AG04449 (cell line): ENCODE measurements at regions not wholly inside any gene's neighbourhood (a gene's known extent, or its start where the extent isn't known, plus 50 kb on each side); places are given as distances from the start of the nearest gene placed in this dataset.

Source experiments
- CTCF ChIA-PET: fragments of 350-600 bp; formaldehyde crosslinking; extraction: SDS; loops from one replicate; lab custom pipeline; 2021; ENCODE audit warnings: antibody characterized with exemption; lab: Yijun Ruan, JAX
- POLR2A ChIA-PET: fragments of 400-600, 350-600 bp; formaldehyde crosslinking; extraction: SDS; loops from one replicate; lab custom pipeline; 2020; ENCODE audit warnings: antibody characterized with exemption, inconsistent platforms; lab: Yijun Ruan, JAX
- DNase-seq: peaks from one replicate; pipeline ENCODE4 v3.0.0-alpha.2; 2010; ENCODE audit warnings: low read depth, low spot score
- H3K4me3 ChIP-seq: 2 replicates; pipeline ENCODE4 v1.5.1; 2011; ENCODE audit warnings: low read depth, mild to moderate bottlenecking, control low read depth, low read length
- CTCF ChIP-seq: IDR thresholded peaks from one replicate; pipeline ENCODE4 v1.5.1; 2011; ENCODE audit warnings: mild to moderate bottlenecking, moderate library complexity, low read length, control low read depth, inconsistent platforms; ENCODE audit not compliant: insufficient read depth; ENCODE audit errors: missing control alignments

DNA sequence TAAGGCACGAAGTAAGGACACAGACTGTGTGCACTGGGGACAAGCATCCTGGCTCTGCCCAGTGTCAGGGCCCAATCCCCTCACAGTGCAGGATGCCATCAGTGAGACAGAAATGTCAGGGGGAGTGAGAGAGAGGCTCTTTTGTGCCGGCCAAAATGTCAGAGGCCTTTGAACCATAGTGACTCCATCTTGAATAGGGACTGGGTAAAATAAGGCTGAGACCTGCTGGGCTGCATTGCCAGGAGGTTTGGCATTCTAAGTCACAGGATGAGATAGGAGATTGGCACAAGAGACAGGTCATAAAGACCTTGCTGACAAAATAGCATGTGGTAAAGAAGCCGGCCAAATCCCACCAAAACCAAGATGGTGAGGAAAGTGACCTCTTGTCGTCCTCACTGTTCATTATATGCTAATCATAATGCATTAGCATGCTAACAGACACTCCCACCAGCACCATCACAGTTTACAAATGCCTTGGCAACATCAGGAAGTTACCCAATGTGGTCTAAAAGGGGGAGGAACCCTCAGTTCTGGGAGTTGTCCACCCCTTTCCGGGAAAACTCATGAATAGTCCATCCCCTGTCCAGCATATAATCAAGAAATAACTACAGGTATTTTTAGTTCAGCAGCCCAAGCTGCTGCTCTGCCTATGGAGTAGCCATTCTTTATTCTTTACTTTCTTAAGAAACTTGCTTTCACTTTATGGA is 337.4 kb downstream of the LPIN1 start:
- ChIA-PET POLR2A (no interaction called here), CTCF (no interaction called here)
- no peak for TF ChIP-seq CTCF
- no peak overlapping the region for H3K4me3 ChIP-seq
- no peak for DNase-seq

DNA sequence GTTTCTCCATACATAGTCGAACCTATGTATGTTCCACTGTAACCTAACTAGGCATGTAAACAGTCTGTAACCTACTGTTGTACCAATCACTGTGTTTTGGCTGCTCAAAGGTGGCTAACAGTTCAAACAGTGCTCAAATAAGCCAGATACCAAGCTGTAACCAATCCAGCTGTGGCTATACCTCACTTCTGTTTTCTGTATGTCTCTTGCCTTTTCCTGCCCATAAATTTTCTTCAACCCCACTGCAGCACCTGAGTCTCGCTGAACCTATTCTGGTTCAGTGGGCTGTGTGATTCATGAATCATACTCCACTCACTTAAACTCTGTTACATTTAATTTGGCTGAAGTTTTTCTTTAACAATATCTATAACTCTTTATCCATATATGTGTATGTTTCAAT is 340.7 kb downstream of the LPIN1 start:
- TF ChIP-seq CTCF: no peak
- no peak overlapping the region for H3K4me3 ChIP-seq
- DNase-seq: no peak
- CTCF ChIA-PET: no interaction called here
- POLR2A ChIA-PET: no interaction called here

- POLR2A ChIA-PET: no interaction called here
- H3K4me3 ChIP-seq: no peak overlapping the region
- CTCF ChIA-PET: interaction anchor here (1.2 kb wide), 1 partner anchor 16 kb away, joined by 4 read pairs; no protein-coding TSS in a partner anchor
- DNase-seq: no peak
- TF ChIP-seq CTCF: no peak
Observed at GRCh38 chr2:12087671-12088380, 341.4 kb downstream of the LPIN1 start.

DNA sequence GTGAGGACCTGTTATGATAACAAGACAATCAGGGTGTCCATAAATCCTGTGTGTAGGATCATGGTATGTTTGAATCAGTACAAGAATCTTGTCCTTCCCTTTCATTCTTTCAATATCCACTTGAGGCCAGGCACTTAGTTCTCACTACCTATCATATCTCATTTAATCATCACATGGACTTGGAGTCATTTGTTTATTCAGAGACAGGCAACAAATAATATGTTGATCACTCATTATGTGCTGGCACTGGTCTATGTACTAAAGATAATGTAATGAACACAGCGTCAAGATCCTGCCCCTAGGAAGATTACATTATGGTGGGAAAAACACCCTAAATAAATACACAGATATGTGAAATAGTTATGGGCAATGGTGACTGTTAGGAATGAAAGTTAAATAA is 342.6 kb downstream of the LPIN1 start:
- CTCF ChIA-PET: interaction anchor here (1.2 kb wide), 1 partner anchor 15 kb away, joined by 4 read pairs; no protein-coding TSS in a partner anchor
- DNase-seq: no peak

DNA sequence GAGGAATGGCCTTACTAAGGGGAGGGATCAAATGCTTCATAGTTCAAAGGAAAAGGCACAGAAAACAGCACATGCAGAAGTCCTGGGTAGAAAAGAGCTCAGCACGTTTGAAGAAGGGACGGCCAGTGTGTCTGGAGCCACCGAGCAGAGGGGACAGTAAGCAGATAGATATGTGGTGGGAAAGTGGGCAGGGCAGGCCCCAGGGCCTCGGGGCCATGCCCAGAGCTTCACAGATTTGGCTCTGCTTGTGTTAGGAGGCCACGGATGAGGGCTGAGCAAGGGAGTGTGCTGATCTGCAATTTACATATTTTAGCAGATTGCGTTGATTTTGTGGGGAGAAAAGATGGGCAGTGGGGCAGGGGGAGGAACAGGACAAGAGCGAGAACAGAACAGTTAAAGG is 343.1 kb downstream of the LPIN1 start:
- no peak overlapping the region for H3K4me3 ChIP-seq
- CTCF ChIA-PET: no interaction called here
- TF ChIP-seq CTCF: no peak
- POLR2A ChIA-PET: no interaction called here
- DNase-seq: no peak

More for the DNA sequence above, 342.6 kb downstream of the LPIN1 start:
- POLR2A ChIA-PET: no interaction called here
- TF ChIP-seq CTCF: no peak
- H3K4me3 ChIP-seq: no peak overlapping the region

DNA sequence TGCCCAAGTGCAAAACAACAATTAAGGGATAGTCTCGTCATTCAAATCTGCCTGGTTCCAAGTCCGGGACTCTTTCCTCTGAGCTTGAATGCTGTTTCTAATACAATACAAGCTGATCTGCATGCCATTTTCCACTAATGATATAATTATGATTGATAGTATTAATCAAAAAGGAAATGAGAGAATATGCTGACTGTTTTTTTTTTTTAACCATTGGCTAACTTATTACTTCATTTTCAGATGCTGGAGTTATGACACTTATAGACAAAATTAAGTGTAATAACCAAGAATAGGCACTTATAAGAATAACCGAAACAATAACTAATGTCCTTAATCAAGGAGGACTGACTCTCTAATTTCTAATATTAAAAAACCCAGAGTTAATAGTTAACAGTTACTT is 343.6 kb downstream of the LPIN1 start:
- H3K4me3 ChIP-seq: no peak overlapping the region
- no peak for DNase-seq
- ChIA-PET POLR2A (no interaction called here), CTCF (no interaction called here)
- TF ChIP-seq CTCF: no peak
